GM21381 (cell line): ENCODE measurements at regions not wholly inside any gene's neighbourhood (a gene's known extent, or its start where the extent isn't known, plus 50 kb on each side); places are given as distances from the start of the nearest gene placed in this dataset.

Experiments
- ATAC-seq: cut with Tn5 transposase; IDR thresholded peaks from one replicate; pipeline ENCODE4 v1.9.1; 2021; ENCODE audit warnings: mild to moderate bottlenecking, moderate library complexity; ENCODE audit not compliant: unreplicated experiment

- ATAC-seq: no peak
These were observed 830.3 kb downstream of the TBC1D22A start for GRCh38 chr22:47592791-47593190.

GRCh38 chr22:47591709-47592108, 829.3 kb downstream of the TBC1D22A start:
- ATAC-seq: no peak

GRCh38 chr22:47591016-47591415, 828.6 kb downstream of the TBC1D22A start:
- ATAC-seq: no peak

DNA sequence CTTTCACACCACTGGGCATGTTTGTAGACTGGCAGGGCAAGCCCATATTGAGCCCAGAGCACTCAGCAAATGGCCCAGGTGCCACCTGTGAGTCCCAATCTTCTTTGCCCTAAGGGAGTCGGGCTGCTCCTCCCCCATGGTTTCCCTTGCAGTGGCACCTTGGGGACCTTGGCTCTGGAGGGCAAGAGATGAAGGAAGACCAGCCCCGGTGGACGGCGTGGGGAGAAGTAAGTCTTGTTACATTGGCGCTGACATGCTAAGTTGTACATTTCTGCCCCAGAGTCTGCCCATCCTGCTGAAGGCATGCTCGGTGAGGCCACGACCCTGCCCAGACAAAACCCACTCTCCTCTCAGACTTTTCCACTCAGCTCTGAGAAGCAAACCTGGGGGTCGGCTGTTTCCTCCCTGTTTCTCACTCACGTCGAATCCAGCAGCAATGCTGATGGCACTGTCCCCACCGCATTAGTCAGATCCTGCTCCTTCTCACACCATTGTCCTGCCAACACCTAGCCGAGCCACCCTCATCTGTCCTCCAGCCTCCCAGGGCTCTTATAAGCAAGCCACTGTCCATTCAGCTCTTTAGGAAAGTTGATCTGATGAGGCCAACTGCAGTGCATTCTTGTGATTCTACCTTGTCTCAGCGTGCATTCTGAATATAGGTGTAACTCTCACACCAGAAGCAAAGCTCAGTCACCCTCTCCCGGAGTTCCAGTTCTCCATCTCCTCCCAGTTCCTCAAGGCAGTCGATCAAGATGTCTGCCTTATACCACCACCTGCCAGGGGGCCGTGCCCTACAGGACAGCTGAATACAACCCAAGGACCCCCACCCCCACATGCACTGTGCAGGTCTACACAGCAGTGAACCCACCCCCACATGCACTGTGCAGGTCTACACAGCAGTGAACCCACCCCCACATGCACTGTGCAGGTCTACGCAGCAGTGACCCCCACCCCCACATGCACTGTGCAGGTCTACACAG, 827.1 kb downstream of the TBC1D22A start:
- no peak for ATAC-seq

- ATAC-seq: no peak
These were observed 826.1 kb downstream of the TBC1D22A start for GRCh38 chr22:47588578-47588960.

DNA sequence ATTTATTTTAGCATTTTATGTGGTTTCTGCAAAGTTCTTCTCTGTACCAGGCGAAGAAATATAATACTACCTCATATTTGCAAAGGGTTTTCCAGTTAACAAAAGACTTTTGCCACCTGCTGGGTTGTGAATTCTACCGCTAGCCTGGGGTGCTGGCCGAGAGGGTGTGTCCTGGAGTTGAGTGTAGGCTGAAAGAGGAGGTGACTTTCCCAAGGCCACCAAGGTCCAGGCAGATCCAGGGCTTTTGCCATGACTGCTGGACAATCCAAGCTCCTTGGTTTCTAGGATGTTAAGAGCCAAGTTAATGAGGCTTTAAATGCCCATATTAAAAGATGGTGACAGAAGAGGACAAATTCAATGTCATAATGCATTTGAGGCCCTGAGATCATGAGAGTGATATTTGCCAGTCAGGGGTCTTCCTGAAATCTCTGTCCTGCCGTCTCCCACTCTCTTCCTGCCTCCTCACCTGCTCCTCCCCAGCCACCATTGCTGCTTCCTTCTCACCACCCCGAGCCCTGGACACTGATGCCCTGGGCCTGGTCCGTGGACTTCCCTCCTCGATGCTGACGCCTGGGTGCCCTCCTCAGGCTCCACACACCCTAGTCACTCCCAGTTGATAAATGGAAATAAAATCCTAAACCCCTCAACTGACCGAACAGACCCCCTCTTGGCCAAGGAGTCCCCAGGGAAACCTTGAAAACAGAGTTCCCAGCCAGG, 825.6 kb downstream of the TBC1D22A start:
- no peak for ATAC-seq

DNA sequence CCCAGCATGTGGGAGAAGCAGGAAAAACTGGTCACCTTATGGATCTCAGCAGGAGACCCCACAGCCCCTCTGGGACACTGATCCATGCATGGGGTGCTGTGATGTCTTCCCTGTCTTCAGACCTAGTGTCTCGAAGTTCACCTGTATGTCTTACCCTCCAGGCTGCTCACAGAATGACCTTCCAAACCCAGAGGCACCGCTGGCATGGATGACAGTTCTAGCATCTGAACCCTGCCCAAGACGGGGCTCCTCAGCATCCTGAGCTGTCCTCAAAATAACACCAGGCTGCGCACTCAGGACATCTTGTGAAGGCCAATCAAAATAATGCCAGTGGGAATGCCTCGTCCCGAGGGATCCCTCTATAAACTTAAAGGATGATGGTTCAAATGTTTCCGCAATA, 824.9 kb downstream of the TBC1D22A start:
- no peak for ATAC-seq

DNA sequence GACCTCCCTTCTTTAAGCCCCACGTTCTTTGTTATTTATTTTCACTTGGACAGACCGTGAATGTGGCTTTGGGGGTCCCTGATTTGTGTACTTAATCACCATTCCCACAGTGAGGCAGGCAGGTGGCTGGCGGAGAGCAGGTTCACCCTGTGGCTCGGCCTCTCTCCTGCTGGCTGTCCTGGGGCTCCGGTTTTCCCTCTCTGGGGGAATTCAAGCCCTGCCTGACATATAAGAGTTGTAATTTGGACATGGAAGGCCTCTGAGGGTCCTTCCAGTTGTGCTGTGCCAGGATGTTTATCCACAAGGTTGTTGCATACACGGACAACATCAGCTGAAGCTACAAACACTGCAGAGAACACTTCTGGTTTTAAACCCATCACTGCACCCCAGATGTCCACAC, 824.5 kb downstream of the TBC1D22A start:
- ATAC-seq: no peak

GRCh38 chr22:47586038-47586437, 823.6 kb downstream of the TBC1D22A start:
- no peak for ATAC-seq

- no peak for ATAC-seq
These were observed 821.6 kb downstream of the TBC1D22A start for GRCh38 chr22:47583959-47584562.

- ATAC-seq: no peak
These were observed 819.6 kb downstream of the TBC1D22A start for GRCh38 chr22:47582067-47582466.

GRCh38 chr22:47580121-47580520, 817.7 kb downstream of the TBC1D22A start:
- no peak for ATAC-seq

- ATAC-seq: no peak
These were observed 814.5 kb downstream of the TBC1D22A start for GRCh38 chr22:47576908-47577307.

- ATAC-seq: no peak
These were observed 812.8 kb downstream of the TBC1D22A start for GRCh38 chr22:47575291-47575690.

GRCh38 chr22:47574556-47574955, 812.1 kb downstream of the TBC1D22A start:
- ATAC-seq: no peak

DNA sequence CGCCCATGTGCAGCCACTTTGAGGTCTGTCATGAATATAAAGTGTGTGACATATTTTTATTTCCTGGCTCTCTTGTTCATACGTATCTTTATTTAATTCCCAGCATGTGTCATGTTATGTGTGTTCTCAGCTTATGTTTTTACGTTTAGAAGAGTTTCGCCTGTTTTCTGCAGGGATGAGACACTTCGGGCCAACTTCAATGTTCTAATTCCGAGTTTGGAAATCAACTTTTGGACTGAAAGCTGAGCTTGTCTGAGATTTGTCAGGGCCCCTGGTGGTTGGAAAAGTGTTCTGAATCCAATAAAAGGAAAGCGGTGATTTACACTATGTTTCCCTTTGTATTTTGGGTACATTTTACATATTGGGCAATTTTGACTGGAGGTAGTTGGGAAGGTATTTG, 810.7 kb downstream of the TBC1D22A start:
- no peak for ATAC-seq

GRCh38 chr22:47572443-47572842, 810.0 kb downstream of the TBC1D22A start:
- ATAC-seq: no peak

GRCh38 chr22:47571616-47572015, 809.2 kb downstream of the TBC1D22A start:
- no peak for ATAC-seq

DNA sequence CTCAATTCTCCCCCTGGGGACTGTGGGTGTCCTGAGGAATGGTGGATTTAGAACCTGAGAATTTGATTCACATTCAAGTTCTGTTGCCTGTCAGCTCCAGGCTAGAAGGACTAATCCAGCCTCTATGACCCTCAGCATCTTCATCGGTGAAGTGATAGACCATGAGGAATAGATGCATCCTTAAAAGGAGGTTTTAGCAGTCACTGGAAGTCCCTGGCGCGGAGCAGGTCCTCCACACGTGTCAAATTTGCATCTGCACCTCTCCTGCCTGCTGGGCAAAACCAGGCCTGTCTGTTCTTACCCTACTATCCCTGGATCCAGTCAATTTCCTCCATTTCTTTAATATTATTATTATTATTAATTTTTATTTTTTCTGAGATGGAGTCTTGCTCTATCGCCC, 808.4 kb downstream of the TBC1D22A start:
- ATAC-seq: no peak

GRCh38 chr22:47570300-47570685, 807.8 kb downstream of the TBC1D22A start:
- no peak for ATAC-seq

- no peak for ATAC-seq
These were observed 807.2 kb downstream of the TBC1D22A start for GRCh38 chr22:47569389-47570299.
